Stomach (tissue), 4 donors: ENCODE measurements at regions not wholly inside any gene's neighbourhood (a gene's known extent, or its start where the extent isn't known, plus 50 kb on each side); places are given as distances from the start of the nearest gene placed in this dataset.

ENCODE experiments used
- CTCF ChIP-seq, 7 experiments: fragments of 450-650 bp in 4 of 7; fragments of 200-600 bp in 3 of 7; sonication (generic) in 3 of 7; IDR thresholded peaks; one replicate each; pipeline ENCODE4 v1.5.1; 2016 to 2019; ENCODE audit warnings: antibody characterized with exemption in 7 of 7, control low read depth in 2 of 7, mild to moderate bottlenecking in 1 of 7
- POLR2AphosphoS5 ChIP-seq, 3 donors: sonication (generic); formaldehyde crosslinking; IDR thresholded peaks; one replicate each; pipeline ENCODE4 v1.6.1; 2016; ENCODE audit warnings: antibody characterized with exemption in 3 of 3

GRCh38 chr12:82600379-82600778 lies 86.3 kb upstream of the TMTC2 start:
- TF ChIP-seq CTCF (IDR thresholded peaks at IDR 0.05) (no peak), POLR2AphosphoS5 (IDR thresholded peaks at IDR 0.05) (no peak)
